Panc1 (cell line): ENCODE measurements at regions not wholly inside any gene's neighbourhood (a gene's known extent, or its start where the extent isn't known, plus 50 kb on each side); places are given as distances from the start of the nearest gene placed in this dataset.

Experiments
- ATAC-seq: fragments of 200-7000 bp; cut with Tn5 transposase; 2 replicates; pipeline ENCODE4 v1.9.1; 2020; ENCODE audit warnings: mild to moderate bottlenecking, moderate library complexity
- BruUV-seq: library from RNA; stranded (reverse); fragments of 400-500 nt; replicated peaks from 2 replicates; lab custom pipeline; 2021; lab: Mats Ljungman, UMichigan
- CTCF ChIA-PET: fragments of 300-600 bp; sonication (Branson Sonifier 250); formaldehyde crosslinking; loops from one replicate; lab custom pipeline; 2022; ENCODE audit warnings: antibody characterized with exemption; lab: Charles Lee
- POLR2A ChIA-PET: fragments of 300-600 bp; sonication (Branson Sonifier 250); formaldehyde crosslinking; loops from one replicate; lab custom pipeline; 2022; ENCODE audit warnings: antibody characterized with exemption; lab: Charles Lee
- DNase-seq: peaks from one replicate; pipeline ENCODE4 v3.0.0-alpha.2; 2010; ENCODE audit warnings: low read depth, low spot score
- H3K27ac ChIP-seq: 2 replicates; pipeline ENCODE4 v1.5.1; 2011; ENCODE audit warnings: mild to moderate bottlenecking, low read length, inconsistent platforms
- H3K27me3 ChIP-seq: fragments of 200-500 bp; sonication (Bioruptor generic); 2 replicates; pipeline ENCODE4 v1.6.0; 2014; ENCODE audit warnings: low read length, inconsistent platforms; ENCODE audit not compliant: control insufficient read depth, insufficient read depth
- H3K36me3 ChIP-seq: fragments of 200-500 bp; sonication (Bioruptor generic); 2 replicates; pipeline ENCODE4 v1.5.1; 2014; ENCODE audit warnings: inconsistent platforms, mild to moderate bottlenecking, low read length, moderate library complexity; ENCODE audit not compliant: control insufficient read depth, insufficient read depth
- H3K4me1 ChIP-seq: 2 replicates; pipeline ENCODE4 v1.5.1; 2011; ENCODE audit warnings: inconsistent platforms, mild to moderate bottlenecking, low read length, moderate library complexity; ENCODE audit not compliant: control insufficient read depth, insufficient read depth
- H3K4me3 ChIP-seq, 2 experiments: 2 replicates each; pipeline ENCODE4 v1.5.1; 2011 to 2012; ENCODE audit warnings: low read depth in 2 of 2, low read length in 2 of 2, mild to moderate bottlenecking in 2 of 2, inconsistent platforms in 1 of 2, moderate library complexity in 1 of 2
- H3K9me3 ChIP-seq: fragments of 200-500 bp; sonication (Bioruptor generic); 2 replicates; pipeline ENCODE4 v1.5.1; 2014; ENCODE audit warnings: low read depth, mild to moderate bottlenecking, inconsistent platforms, low read length, moderate library complexity; ENCODE audit not compliant: control insufficient read depth, insufficient read depth
- POLR2AphosphoS5 ChIP-seq: IDR thresholded peaks from 2 replicates; pipeline ENCODE4 v1.6.1; 2012; ENCODE audit warnings: mild to moderate bottlenecking, low read depth, low read length, moderate library complexity
- SIN3A ChIP-seq: IDR thresholded peaks from 2 replicates; pipeline ENCODE4 v1.6.1; 2012; ENCODE audit warnings: low read depth, mild to moderate bottlenecking, low read length, moderate library complexity, borderline replicate concordance; ENCODE audit not compliant: insufficient read depth
- TCF7L2 ChIP-seq: IDR thresholded peaks from 2 replicates; pipeline ENCODE4 v1.6.1; 2011; ENCODE audit warnings: mild to moderate bottlenecking, low read depth, low read length, inconsistent platforms
- in situ Hi-C: cut with HindIII; loops from 2 replicates; pipeline ENCODE4 v1.10.0; 2016; ENCODE audit warnings: low sequenced_read_pairs, low pct_unique_long_range_greater_than_20kb
- intact Hi-C: fragments of 100-400 bp; cut with micrococcal nuclease; formaldehyde crosslinking; loops from one replicate; pipeline ENCODE4 v1.10.0; 2022; ENCODE audit not compliant: unreplicated experiment
- TF ChIP-seq, protein P1 (sequence below): fragments of 450-650 bp; IDR thresholded peaks from 2 replicates; pipeline ENCODE4 v1.5.1; 2017; ENCODE audit warnings: mild to moderate bottlenecking
- TF ChIP-seq, protein P2 (sequence below), 2 experiments: IDR thresholded peaks; 2 replicates each; pipeline ENCODE4 v1.6.1; 2011 to 2012; ENCODE audit warnings: low read depth in 2 of 2, control low read depth in 1 of 2, low read length in 1 of 2, mild to moderate bottlenecking in 1 of 2, moderate library complexity in 1 of 2; ENCODE audit not compliant: insufficient read depth in 1 of 2

DNA sequence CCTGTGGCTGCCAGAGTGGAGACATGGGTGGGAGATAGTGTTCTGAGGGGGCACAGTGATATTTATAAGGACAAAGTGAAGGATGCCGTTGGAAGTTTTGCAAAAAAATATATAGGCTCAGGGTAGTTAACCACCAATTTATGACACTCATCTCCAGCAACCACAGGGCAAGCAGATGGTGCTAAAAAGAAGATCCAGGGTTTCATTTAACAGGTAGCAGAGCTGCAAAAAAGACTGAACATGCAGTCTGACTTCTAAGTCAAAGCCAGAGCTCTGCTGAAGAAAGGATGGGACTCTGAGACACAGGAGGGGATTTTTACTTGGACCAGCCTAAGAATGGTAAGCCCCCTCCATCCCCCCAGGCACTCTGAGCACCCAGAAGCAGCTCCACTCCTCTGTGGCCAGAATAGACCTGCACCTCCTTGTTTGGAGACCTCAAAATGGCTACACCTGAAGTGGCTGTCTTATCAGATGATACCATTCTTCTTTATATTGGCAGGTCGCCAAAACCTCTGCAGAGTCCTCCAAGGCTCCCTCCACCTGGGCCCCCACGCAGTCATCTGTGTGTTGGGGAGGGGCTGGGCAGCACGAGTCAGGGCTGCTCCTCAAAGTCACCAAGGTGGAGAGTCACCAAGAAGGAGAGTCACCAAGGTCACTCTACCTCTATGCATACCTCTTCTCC is 161.4 kb upstream of the FAM9B start:
- Histone ChIP-seq H3K27ac (no peak overlapping the region), H3K4me1 (no peaks in the 10 kb centered on the region), H3K9me3 (no peaks in the 10 kb centered on the region), H3K4me3 (no peak overlapping the region), H3K36me3 (no peaks in the 10 kb centered on the region), H3K27me3 (no peaks in the 10 kb centered on the region)
- TF ChIP-seq, protein P1, sequence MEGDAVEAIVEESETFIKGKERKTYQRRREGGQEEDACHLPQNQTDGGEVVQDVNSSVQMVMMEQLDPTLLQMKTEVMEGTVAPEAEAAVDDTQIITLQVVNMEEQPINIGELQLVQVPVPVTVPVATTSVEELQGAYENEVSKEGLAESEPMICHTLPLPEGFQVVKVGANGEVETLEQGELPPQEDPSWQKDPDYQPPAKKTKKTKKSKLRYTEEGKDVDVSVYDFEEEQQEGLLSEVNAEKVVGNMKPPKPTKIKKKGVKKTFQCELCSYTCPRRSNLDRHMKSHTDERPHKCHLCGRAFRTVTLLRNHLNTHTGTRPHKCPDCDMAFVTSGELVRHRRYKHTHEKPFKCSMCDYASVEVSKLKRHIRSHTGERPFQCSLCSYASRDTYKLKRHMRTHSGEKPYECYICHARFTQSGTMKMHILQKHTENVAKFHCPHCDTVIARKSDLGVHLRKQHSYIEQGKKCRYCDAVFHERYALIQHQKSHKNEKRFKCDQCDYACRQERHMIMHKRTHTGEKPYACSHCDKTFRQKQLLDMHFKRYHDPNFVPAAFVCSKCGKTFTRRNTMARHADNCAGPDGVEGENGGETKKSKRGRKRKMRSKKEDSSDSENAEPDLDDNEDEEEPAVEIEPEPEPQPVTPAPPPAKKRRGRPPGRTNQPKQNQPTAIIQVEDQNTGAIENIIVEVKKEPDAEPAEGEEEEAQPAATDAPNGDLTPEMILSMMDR, result no peak
- TF ChIP-seq TCF7L2 (no peak), POLR2AphosphoS5 (no peak)
- TF ChIP-seq, protein P2, sequence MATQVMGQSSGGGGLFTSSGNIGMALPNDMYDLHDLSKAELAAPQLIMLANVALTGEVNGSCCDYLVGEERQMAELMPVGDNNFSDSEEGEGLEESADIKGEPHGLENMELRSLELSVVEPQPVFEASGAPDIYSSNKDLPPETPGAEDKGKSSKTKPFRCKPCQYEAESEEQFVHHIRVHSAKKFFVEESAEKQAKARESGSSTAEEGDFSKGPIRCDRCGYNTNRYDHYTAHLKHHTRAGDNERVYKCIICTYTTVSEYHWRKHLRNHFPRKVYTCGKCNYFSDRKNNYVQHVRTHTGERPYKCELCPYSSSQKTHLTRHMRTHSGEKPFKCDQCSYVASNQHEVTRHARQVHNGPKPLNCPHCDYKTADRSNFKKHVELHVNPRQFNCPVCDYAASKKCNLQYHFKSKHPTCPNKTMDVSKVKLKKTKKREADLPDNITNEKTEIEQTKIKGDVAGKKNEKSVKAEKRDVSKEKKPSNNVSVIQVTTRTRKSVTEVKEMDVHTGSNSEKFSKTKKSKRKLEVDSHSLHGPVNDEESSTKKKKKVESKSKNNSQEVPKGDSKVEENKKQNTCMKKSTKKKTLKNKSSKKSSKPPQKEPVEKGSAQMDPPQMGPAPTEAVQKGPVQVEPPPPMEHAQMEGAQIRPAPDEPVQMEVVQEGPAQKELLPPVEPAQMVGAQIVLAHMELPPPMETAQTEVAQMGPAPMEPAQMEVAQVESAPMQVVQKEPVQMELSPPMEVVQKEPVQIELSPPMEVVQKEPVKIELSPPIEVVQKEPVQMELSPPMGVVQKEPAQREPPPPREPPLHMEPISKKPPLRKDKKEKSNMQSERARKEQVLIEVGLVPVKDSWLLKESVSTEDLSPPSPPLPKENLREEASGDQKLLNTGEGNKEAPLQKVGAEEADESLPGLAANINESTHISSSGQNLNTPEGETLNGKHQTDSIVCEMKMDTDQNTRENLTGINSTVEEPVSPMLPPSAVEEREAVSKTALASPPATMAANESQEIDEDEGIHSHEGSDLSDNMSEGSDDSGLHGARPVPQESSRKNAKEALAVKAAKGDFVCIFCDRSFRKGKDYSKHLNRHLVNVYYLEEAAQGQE (IDR thresholded peaks at IDR 0.05; ENCODE audit: insufficient read depth in 1 of 2, low read depth in 2 of 2, low read length in 1 of 2), result no peak
- CTCF ChIA-PET, result no interaction called here
- DNase-seq (no peak), ATAC-seq (no peak)
- intact Hi-C loops (no loop called here), in situ Hi-C loops (no loop called here)
- POLR2A ChIA-PET, result no interaction called here
- no TSS peak for BruUV-seq

DNA sequence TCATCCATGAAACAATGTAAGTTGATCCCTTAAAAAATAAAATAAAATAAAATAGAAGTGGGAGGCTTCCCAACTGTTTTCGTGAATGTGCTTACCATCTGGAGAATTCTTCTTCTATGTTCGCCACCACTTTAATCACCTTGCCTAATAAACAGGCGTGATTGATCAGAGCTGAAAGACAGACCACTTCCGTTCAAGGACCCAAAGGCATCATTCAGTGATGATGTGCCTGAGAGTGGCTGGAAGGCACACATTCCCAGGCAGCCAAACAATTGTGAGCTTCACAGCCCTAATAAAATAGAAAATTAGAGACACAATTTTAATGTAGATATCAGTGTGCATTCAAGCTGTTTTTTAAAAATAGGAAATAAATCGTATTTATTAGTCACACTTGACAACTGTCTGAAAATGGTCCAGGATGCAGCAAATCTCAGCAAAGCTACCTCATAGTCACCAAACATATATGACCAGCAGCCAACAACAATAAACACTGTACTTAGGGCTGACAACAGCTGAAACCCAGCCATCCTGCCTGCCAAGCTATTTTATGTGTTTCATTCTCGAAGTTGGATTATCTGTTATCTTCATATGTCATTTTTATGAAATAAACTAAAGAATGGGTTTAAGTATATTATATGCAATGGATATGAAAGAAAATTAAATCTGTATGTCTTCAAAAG is 163.2 kb upstream of the FAM9B start:
- ChIA-PET POLR2A (no interaction called here), CTCF (no interaction called here)
- Histone ChIP-seq H3K27ac (no peak overlapping the region), H3K9me3 (no peaks in the 10 kb centered on the region), H3K36me3 (no peaks in the 10 kb centered on the region), H3K4me3 (no peak overlapping the region), H3K27me3 (no peaks in the 10 kb centered on the region), H3K4me1 (no peaks in the 10 kb centered on the region)
- DNase-seq (no peak), ATAC-seq (no peak)
- intact Hi-C loops, result no loop called here
- no peak for TF ChIP-seq TCF7L2
- no peak for TF ChIP-seq POLR2AphosphoS5
- TF ChIP-seq SIN3A, result no peak
- TF ChIP-seq, protein P1, result no peak
- no TSS peak for BruUV-seq
- in situ Hi-C loops, result no loop called here
